ENCODE measurements at regions not wholly inside any gene's neighbourhood (a gene's known extent, or its start where the extent isn't known, plus 50 kb on each side); places are given as distances from the start of the nearest gene placed in this dataset.

GRCh38 chr10:109047856-109048255, 875.5 kb downstream of the XPNPEP1 start:
- TF ChIP-seq POLR2A (IDR thresholded peaks at IDR 0.05) (no peak), CTCF (IDR thresholded peaks at IDR 0.05) (no peak), EP300 (IDR thresholded peaks at IDR 0.05) (no peak)

Measured in tibial nerve (tissue), 4 donors.